ENCODE measurements at regions not wholly inside any gene's neighbourhood (a gene's known extent, or its start where the extent isn't known, plus 50 kb on each side); places are given as distances from the start of the nearest gene placed in this dataset.

DNA sequence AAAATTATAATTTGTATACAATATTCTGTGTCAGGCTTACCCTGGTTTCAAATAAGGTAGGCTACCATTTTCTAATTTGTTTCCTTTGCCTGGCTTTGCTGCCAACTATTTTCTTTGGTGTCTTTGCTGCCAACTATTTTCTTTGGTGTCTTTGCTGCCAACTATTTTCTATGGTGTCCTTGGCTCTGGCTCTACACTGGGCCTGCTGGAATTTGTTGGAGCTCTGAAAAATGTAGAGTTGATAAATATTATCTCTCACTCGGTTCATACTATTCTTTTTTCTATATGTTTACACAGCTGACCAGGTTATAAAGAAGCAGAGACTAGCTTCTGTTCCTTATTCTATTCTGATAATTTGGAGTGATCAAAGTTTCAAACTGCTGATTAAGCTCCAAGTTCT, 768.0 kb upstream of the PHF14 start:
- TF ChIP-seq POLR2A (IDR thresholded peaks at IDR 0.05): no peak
- TF ChIP-seq, protein P1, sequence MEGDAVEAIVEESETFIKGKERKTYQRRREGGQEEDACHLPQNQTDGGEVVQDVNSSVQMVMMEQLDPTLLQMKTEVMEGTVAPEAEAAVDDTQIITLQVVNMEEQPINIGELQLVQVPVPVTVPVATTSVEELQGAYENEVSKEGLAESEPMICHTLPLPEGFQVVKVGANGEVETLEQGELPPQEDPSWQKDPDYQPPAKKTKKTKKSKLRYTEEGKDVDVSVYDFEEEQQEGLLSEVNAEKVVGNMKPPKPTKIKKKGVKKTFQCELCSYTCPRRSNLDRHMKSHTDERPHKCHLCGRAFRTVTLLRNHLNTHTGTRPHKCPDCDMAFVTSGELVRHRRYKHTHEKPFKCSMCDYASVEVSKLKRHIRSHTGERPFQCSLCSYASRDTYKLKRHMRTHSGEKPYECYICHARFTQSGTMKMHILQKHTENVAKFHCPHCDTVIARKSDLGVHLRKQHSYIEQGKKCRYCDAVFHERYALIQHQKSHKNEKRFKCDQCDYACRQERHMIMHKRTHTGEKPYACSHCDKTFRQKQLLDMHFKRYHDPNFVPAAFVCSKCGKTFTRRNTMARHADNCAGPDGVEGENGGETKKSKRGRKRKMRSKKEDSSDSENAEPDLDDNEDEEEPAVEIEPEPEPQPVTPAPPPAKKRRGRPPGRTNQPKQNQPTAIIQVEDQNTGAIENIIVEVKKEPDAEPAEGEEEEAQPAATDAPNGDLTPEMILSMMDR (IDR thresholded peaks at IDR 0.05): no peak

Data from testis (tissue), 2 donors.